ENCODE measurements at regions not wholly inside any gene's neighbourhood (a gene's known extent, or its start where the extent isn't known, plus 50 kb on each side); places are given as distances from the start of the nearest gene placed in this dataset.
A peak's percentile ranks its signal among the peaks of the same experiment; 100 is the strongest.
"Not testable (repeated sequence)": the region's sequence is repeated elsewhere in the genome, so short reads cannot be mapped to it uniquely, and the experiment has no call there.

DNA sequence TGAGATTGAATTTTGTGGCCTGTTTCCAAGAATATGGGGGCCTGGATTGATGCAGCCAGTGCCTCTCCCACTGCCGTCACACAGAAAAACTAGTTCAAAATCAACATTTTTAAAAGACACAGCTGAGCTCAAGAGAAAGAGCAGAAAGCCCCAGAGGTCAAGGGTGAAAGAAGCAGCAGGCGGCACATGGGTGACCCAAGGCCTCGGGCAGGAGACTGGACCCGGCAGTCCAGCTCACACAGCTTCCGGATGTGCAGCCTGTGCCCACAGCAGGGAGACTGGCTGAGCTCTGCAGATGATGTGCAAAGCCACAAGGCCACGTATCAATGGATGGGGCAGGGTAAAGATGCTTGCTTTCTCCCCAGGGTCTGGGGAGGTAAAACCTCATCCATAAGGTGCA is 50.4 kb upstream of the RNF32 start:
- no peak for DNase-seq (ENCODE audit: low read depth)

DNA sequence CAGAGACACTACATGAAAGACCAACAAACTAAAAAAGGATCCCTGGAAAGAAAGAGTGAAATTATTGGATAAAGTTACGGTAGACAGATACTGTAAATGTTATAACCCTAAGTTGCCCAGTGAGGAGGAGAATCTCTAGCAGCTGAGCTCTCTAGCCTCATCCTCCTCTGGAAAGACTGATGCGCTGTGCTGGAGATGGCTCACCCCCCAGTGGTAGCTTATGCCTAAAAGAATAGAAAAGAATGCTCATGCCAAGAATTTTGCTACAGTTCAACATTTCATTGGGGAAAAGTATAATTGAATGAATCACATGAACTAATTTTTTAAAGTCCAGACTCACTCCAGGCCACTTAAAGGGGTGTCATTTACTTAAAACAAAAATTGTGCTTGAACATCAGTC is 50.8 kb upstream of the RNF32 start:
- no peak for DNase-seq (ENCODE audit: low read depth)

DNA sequence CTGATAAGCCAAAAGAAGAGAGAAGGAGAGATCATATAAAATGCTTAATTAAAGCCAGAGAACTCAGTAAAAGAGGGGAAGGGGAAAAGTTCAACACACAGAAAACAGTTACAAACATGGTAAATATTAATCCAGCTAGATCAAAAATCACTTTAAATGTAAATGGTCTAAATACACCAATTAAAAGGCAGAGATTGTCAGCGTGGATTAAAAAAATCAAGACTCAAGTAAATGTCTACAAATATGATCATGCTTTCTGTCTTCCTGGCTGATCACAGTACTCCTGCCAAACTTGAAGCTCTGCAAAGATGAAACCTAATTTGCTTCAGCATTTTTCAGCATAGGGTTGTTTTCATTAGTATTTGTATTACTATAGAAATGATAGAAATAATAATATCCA is 54.6 kb upstream of the RNF32 start:
- no peak for DNase-seq (ENCODE audit: low read depth)

DNA sequence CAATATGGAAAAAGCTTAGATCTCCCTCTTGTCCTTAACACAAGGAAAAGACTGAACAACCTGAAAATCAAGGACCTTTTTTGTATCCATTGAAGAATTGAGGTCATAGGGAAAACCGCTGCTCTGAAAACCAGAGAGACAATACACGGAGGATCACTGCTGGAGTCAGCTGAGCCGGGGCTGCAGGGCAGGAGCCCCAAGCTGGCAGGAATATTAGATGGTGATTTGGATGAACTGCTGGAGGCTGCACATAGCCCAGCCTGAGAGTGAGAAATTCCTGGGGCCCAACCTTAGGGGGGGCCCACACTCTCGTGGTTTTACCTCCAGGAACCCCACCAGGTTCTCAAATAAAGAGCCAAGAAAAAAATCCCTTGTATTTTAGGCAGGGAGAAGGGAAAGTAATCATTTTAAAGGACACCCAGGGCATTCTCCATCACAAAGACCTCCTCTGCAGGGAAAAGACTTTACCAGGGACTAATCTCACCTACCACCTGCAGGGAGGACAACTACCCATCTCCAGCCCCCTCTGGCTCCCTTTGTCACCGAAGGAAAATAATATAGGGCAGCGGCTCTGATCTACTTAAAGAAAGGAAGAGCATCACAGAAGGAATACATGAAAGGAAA is 55.4 kb upstream of the RNF32 start:
- no peak for DNase-seq (ENCODE audit: low read depth)

DNA sequence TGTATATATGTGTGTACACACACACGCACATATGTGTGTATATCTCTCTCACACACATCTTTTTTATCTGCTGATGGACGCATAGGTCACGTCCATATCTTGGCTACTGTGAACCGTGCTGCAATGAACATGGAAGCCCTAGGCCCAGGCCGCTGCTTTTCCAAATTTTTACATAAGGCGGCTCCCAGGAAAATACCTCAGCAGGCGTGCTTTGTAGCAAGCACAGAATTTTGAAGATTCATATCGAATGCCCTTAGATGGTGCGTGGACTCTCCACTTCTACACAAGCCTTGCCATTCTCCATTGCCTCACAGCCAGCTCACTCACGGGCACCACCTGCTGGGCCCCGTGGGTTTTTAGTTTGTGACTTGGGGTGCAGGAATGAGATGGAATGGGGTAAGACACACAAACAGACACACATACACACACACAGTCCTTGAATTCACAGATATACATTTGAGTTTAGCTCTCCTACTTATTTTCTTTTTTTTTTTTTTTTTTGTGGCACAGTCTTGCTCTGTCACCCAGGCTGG is 57.9 kb upstream of the RNF32 start:
- no peak for DNase-seq (ENCODE audit: low read depth)

DNA sequence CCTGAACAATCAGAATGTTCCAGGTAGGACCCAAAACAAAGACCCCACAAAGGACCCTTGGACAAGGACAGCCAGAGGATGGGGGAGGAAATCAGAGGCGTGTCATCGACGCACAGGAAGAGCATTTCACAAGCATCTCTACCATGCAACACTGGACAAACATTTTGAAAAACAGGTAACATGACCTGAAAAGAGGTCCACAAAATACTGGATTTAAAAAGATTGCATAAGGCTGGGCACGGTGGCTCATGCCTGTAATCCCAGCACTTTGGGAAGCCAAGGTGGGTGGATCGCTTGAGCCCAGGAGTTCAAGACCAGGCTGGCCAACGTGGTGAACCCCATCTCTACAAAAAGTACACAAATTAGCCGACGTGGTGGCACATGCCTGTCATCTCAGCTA is 60.5 kb upstream of the RNF32 start:
- DNase-seq (ENCODE audit: low read depth): no peak

DNA sequence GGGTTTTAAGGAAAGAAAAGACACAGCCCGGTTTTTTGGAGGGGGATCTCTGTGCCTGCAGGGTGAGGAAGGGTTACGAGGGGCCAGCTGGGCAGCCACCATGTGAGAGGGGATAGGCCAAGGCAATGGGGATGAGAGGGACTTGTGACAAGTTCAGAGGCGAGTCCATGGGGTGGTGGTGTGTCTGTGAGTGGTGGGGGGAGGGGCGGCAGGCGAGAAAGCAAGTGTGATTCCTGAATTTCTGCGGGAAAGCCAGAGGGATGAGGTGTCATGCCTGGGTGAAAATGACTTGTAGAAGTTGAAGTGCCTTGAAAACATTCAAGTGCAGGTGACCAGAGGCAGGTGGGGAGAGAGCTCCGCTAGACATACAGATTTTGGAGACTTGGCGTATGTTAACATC is 61.0 kb upstream of the RNF32 start:
- DNase-seq (ENCODE audit: low read depth): no peak

DNA sequence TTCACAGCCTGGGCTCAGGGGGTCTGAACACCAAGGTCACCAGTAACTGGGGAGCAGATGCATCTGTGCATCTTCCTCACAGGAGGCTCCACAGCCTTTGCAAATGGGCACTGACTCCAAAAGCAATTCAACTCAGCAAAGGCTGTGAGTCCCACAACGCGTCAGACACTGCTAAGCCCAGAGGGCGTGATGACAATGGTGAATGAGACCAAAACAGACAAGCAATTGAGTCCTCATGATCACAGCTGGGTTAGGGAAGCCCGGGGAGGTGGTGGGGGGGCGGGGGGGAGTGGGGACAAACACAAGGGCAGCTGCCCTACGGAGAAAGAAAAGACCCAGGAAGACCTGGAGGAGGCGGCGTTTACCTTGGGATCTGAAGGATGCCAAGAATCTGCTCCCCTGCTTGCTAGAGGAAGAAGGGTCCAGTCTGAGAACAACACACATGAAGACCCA is 61.6 kb upstream of the RNF32 start:
- DNase-seq (ENCODE audit: low read depth): no peak

DNA sequence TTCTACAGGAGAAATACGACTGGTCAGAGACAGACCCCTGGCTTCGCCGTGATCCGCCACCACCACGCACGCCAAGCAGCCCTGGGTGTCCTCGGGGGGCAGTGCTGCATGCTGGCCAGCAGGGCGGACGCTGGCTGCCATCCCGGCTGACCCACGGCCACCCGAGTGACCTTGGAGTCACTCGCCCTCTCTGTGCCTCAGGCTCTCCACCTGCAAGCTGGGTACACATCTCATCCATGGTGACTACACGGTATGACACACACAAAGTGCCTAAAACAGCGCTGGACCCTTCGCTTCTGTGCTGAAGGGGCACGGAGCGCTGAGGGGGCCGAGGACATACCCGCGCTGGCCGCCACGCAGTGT is 62.0 kb upstream of the RNF32 start:
- no peak for DNase-seq (ENCODE audit: low read depth)

DNA sequence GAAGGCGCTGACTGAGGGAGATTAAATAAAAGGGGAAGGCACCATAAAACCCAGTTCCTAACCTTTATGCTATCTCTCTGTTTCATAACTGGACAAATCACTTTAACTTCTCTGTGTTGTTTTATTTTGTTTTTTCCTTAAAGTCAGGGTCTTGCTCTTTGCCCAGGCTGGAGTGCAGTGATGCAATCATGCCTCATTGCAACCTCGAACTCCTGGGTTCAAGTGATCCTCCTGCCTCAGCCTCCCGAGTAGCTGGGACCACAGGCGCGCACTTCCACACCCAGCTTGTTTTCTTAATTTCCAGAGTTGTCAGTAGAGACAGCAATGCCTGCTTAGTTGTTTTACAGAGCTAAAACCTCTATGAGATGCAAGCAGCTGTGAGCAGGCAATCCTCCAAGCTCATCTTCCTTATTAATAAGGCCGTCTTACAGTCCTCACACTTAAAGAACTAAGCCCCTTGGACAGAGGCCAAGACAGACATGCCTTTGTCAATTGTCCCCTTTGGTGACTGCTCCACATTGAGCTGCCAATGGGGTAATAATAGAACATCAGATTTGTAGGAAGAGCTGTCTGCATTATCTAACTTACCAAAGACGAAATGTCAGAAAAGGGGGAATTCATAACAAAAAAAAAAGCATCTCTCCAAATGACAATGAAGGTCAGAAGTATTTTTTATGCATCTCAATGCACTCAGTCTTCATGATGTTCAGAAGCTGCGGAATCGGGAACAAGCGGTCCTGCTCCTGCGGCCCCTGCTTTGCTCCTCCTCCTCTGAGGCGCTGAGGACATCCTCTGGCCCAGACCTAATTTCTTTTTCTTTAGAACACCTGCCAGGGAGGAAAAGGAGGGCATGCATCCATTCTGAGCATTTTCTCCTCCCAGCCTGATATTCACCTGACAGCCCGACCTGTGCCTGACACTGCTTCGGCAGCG is 62.7 kb upstream of the RNF32 start:
- DNase-seq (ENCODE audit: low read depth): no peak

DNA sequence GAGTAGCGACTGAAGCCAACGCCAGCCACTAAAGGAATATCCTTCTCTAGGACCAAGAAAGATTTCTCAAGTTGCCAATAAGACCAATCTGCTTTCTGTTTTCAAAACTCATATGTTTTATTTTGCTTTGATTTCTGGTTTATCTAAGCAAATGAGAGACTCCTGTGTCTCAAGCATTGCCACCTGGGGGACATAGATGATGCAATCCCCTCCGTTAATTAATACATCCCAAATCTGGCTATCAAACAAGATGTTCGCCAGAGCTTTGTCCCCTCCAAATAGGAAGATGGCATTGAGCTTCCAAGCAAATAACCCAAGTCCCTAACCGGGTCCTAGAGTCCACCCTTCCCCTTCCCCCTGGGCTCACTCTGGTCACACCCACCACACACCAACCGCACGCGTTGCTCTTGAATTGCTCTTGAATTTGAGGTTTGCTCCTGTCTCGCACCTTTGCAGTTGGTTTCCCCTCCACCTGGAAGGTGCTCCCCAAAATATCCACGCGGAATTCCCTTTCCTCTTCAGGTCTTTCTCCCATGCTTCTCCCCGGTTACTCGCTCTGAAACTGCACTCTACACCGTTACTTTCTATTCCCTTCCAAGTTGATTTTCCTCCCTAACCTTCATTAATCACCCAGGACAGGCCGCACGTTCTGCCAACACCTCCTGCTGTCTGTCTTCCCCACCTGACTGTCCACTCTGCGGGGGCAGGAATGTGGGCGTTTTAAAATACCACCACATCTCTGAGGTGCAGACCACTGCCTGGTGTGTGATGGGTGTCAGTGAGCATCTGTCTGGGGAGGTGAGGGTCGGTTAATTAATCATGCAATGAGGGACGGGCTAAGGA is 64.1 kb upstream of the RNF32 start:
- no peak for DNase-seq (ENCODE audit: low read depth)

DNA sequence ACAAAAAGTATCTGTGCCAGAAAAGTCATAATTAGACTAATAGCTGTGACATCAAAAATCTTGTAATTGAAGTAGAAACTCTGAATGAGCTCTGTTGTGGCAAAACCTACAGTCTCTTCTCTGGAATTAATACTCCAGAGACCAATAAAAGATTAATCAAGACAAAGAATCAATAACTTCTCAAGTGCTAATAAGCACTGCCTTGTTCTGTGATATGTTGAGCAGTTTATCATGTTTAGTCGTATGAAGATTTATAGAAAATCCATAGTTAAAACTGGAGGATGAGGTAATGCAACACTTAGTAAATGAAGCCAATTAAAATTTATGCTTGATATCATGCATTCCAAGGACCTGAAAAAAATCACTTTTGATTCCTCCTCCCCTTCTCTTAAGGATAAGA is 72.3 kb upstream of the RNF32 start:
- no peak for DNase-seq (ENCODE audit: low read depth)

DNA sequence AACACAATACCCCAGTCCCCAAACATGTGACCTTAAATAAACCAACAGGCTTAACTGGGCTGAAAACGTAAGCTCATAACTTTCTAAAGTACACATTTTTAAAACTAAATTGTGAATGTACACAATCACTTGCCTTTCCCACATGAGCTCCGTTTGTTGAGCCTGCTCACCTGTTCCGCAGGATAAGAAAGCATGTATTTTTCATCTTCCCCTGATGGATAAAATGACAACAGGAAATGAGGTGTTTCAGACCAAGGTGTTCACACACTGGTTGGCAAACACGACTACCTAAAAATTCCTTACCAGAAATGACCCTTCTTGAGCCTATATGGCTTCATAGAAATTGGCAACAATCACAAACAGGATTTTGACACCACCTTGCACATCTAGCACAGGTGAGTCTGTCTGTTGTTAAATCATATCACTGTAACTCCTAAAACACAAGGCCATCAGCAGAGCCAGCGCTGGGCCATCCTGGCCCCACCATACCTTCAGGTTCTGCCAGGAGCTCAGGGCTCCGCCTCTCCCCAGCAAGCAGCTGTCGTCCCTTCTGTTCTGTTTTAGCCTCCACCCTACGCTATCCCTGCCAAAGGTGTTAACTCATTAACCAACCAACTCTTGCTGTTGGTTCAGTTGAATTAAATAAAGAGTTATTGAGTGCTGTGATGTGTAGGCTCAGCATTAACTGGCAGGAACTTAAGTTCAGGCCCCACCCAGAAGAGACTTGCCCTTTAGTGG is 73.6 kb upstream of the RNF32 start:
- no peak for DNase-seq (ENCODE audit: low read depth)

DNA sequence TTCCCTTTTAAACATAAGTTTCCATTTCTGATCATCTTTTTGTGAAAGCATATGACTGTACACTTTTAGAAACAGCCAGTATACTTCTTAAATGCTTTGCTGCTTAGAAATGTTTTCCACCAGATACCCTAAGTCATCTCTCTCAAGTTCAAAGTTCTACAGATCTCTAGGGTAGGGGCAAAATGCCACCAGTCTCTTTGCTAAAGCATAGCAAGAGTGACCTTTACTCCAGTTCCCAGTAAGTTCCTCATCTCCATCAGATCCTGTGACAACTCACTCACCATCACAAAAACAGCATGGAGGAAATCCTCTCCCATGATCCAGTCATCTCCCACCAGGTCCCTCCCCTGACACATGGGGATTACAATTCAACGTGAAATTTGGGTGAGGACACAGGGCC is 75.6 kb upstream of the RNF32 start:
- DNase-seq (ENCODE audit: low read depth): not testable (repeated sequence)

DNA sequence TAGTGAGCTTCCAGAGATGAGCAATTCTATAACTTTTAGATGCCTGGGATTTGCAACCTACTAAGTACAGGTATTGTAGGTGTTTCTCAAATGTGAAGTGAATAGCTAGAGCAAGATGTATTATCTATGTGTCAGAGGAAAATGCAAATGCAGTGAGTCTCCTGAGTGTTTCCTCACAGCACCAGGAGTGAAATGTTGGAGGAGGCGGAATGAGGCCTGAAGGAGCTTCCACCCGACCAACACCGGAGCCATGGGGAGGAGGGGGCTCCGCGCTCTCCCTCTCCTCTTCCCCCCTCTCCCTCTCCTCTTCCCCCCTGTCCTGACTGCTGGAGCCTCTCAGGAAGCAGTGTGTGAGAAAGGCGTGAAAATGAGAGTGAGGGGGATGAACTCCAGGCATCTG is 79.9 kb upstream of the RNF32 start:
- DNase-seq (ENCODE audit: low read depth): no peak

DNA sequence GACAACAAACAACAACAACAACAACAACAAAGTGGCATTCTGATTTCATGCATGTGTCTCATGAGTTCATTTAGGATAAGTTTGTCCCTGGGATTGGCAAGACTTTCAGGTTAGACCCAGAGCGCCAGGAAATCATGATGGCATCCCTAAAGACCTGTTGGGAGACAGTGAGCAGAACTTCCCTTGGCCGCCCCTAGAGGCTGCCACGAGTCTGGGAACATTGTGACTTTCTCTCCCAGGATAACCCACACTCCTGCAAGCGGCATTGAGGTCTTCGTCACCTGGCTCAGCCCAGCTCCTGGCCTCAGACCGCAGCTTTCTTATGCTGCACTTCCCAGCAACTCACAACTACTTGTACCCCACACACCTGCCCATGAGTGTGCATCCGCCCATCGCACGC is 80.5 kb upstream of the RNF32 start:
- DNase-seq (ENCODE audit: low read depth): peak; percentile 47

DNA sequence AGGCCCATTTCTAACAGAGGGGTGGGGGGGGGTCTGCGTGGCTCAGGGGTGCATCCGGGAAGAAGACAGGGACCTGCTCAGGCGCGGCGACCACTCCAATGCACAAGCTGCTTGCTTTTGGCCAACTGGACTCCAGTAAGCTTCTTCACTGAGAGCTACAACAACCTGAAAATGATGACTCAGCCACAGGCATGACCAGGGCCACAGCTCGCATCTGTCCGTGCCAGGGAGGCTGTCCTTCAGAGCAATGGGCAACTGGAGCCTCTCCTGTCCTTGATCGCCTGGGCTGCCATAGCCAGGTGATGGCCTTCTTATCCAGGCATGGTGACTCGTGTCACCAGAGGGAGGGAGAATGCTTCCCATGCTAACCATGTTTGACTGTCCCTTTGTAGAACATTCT is 81.6 kb upstream of the RNF32 start:
- no peak for DNase-seq (ENCODE audit: low read depth)

DNA sequence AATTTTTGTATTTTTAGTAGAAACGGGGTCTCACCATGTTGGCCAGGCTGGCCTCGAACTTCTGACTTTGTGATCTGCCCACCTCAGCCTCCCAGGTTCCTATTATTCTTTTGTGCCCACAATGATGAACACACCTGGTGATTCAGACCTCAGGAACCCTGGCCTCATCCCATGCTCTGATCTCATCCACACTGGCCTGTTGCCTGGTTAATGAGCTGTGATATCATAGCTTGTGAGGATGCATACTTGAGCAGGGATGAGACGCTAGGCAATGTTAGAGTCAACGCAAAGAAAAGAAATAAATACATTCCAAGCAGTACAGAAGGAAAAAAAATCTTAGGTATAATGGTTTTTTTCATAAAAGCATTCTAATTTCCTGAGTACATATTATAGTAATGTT is 82.4 kb upstream of the RNF32 start:
- peak; percentile 81 for DNase-seq (ENCODE audit: low read depth)

DNA sequence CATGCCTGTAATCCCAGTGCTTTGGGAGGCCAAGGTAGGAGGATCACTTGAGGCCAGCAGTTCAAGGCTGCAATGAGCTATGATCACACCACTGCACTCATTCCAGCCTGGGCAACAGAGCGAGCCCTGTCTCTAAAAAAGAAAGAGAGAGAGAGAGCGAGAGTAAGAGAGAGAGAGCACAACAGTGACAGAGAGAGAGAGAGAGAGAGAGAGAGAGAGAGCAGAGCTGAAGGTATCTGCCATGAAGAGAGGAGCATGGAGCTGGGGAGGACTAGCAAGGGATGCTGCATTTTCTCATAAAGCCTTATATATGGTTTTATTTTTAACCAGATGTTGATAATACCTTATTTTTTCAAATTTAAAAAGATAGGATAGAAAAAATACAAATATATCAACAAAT is 84.5 kb upstream of the RNF32 start:
- no peak for DNase-seq (ENCODE audit: low read depth)

DNA sequence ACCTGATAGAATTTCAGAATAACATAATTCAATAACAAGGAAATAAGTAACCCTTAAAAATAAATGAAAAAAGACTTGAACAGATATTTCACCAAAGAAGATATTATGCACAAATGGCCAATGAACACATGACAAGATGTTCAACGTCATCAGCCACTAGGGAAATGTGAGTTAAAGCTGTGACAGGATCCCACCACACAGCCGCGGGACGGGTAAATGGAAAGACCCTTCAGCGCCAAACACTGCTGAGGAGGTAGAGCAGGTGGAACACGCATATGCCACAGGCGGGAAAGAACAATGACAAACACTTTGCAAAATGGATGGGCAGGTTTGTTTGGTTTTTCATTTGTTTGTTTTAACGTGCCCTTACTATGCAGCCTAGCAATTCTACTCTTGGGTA is 86.1 kb upstream of the RNF32 start:
- no peak for DNase-seq (ENCODE audit: low read depth)

DNA sequence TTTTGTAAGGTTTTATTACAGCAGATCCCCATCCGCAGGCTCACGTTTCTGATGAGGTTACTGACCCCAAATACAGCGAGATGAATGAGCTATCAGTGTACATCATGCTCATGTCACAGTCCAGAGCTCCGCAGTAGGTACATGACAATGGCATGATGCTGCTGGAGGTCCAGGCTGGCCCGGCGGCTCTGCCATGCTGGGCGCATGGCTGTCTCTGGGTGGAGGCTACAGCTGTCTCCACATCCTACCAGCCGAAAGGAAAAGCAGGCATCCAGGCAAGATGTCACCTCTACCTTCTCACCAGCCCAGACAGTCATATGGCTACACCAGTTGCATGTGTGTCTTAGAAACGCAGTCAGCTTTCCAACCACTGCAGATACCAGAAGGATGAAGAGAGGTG is 90.9 kb upstream of the RNF32 start:
- no peak for DNase-seq (ENCODE audit: low read depth)
